ENCODE measurements at regions not wholly inside any gene's neighbourhood (a gene's known extent, or its start where the extent isn't known, plus 50 kb on each side); places are given as distances from the start of the nearest gene placed in this dataset.

- Histone ChIP-seq H2AFZ (ENCODE audit: low read depth, low read length) (no peak overlapping the region), H3K4me1 (ENCODE audit: control insufficient read depth, extremely low read depth, insufficient read depth, low read length) (no peaks in the 10 kb centered on the region), H3K27ac (ENCODE audit: insufficient read depth, low read depth, low read length) (no peak overlapping the region), H3K9me3 (replicated peaks; ENCODE audit: control insufficient read depth, insufficient read depth, low read length) (no peaks in the 10 kb centered on the region), H3K9me1 (replicated peaks; ENCODE audit: control insufficient read depth, extremely low read depth, insufficient read depth, low read length) (no peaks in the 10 kb centered on the region), H3K36me3 (ENCODE audit: control insufficient read depth in 2 of 2, extremely low read depth in 1 of 2, insufficient read depth in 2 of 2, low read length in 2 of 2) (no peaks in the 10 kb centered on the region), H3K9ac (replicated peaks; ENCODE audit: extremely low read depth, insufficient read depth, low read length) (no peak overlapping the region), H4K20me1 (replicated peaks; ENCODE audit: control insufficient read depth, extremely low read depth, insufficient read depth, low read length) (no peaks in the 10 kb centered on the region), H3K4me3 (replicated peaks in 1 of 3; ENCODE audit: insufficient read depth in 1 of 3, low read depth in 1 of 3, low read length in 3 of 3) (no peak overlapping the region), H3K79me2 (ENCODE audit: control insufficient read depth, insufficient read depth, low read length) (no peaks in the 10 kb centered on the region), H3K4me2 (ENCODE audit: insufficient read depth, low read length) (no peak overlapping the region), H3K27me3 (ENCODE audit: control insufficient read depth in 2 of 2, insufficient read depth in 2 of 2, low read length in 2 of 2) (peaks cover 0 to 2% of the 10 kb centered on the region in 2 experiments)
- dilution Hi-C loops (cut with MboI; ENCODE audit: extremely low pct_ligation_motif_present, low sequenced_read_pairs) (no loop called here), intact Hi-C loops (cut with micrococcal nuclease) (no loop called here)
- no peak for DNase-seq (ENCODE audit: low read depth, low spot score)
- TF ChIP-seq MYC (IDR thresholded peaks at IDR 0.05; ENCODE audit: low read depth, low read length) (no peak), MAX (IDR thresholded peaks at IDR 0.05; ENCODE audit: insufficient read depth, insufficient read length) (no peak), GATA2 (IDR thresholded peaks at IDR 0.05; ENCODE audit: insufficient read depth, insufficient read length, low read depth, low read length) (no peak), JUN (IDR thresholded peaks at IDR 0.05; ENCODE audit: borderline replicate concordance, insufficient read depth, insufficient read length, low read depth) (no peak), POLR2A (IDR thresholded peaks at IDR 0.05; ENCODE audit: low read depth, low read length) (no peak), CTCF (IDR thresholded peaks at IDR 0.05; ENCODE audit: extremely low read depth in 1 of 2, insufficient read depth in 1 of 2, low read depth in 1 of 2, low read length in 2 of 2) (no peak), POLR2AphosphoS5 (IDR thresholded peaks at IDR 0.05; ENCODE audit: insufficient read depth, low read depth, low read length) (no peak), EZH2 (IDR thresholded peaks at IDR 0.05; ENCODE audit: borderline replicate concordance, low read depth, low read length, severe bottlenecking) (no peak), FOS (IDR thresholded peaks at IDR 0.05; ENCODE audit: borderline replicate concordance, insufficient read depth, low read length) (no peak)
- no peak for FAIRE-seq
- CTCF ChIA-PET: interaction anchor here (1.0 kb wide), 1 partner anchor 139 kb away, joined by 4 read pairs; no protein-coding TSS in a partner anchor
- BruUV-seq (replicated peaks): no TSS peak
- POLR2A ChIA-PET: no interaction called here
Measured at GRCh38 chr6:105570416-105570815, 167.5 kb upstream of the PREP start.
